ENCODE measurements at regions not wholly inside any gene's neighbourhood (a gene's known extent, or its start where the extent isn't known, plus 50 kb on each side); places are given as distances from the start of the nearest gene placed in this dataset.

GRCh38 chr1:34688006-34688741 is 66.7 kb upstream of the GJB5 start:
- no peak overlapping the region for H3K4me3 Mint-ChIP-seq
- WGBS (ENCODE audit: extremely low coverage, insufficient read length, low lambda C conversion rate), result no CpG with 5 or more reads among the region's 7 CpGs
- Histone ChIP-seq H3K23ac (ENCODE audit: insufficient read length, low read depth, low read length) (no peak overlapping the region), H3K27ac (ENCODE audit: insufficient read length, low read depth, low read length) (no peak overlapping the region), H3K23me2 (ENCODE audit: insufficient read length, low read depth, low read length, poor library complexity, severe bottlenecking) (no peaks in the 10 kb centered on the region), H2BK5ac (ENCODE audit: insufficient read length, low read length) (no peak overlapping the region), H3T11ph (ENCODE audit: low read length) (no peak overlapping the region), H3K14ac (ENCODE audit: insufficient read depth, low read length) (no peak overlapping the region), H2BK20ac (ENCODE audit: low read depth, low read length, poor library complexity, severe bottlenecking) (no peak overlapping the region), H3K9ac (ENCODE audit: extremely low read depth, insufficient read length, low read length) (no peak overlapping the region), H3K4me1 (ENCODE audit: insufficient read depth, low read length) (no peaks in the 10 kb centered on the region; the same call in 1 of the 2 replicates), H2BK120ac (ENCODE audit: low read depth, low read length, poor library complexity, severe bottlenecking) (no peak overlapping the region), H2BK12ac (ENCODE audit: insufficient read length, low read depth, low read length) (no peak overlapping the region), H3K79me1 (ENCODE audit: insufficient read depth, low read depth, low read length, poor library complexity, severe bottlenecking) (no peaks in the 10 kb centered on the region), H3K79me2 (ENCODE audit: insufficient read depth, low read length) (no peaks in the 10 kb centered on the region), H3K9me3 (ENCODE audit: control insufficient read depth, low read depth, low read length) (no peaks in the 10 kb centered on the region), H3K56ac (ENCODE audit: insufficient read length, low read depth, low read length) (no peak overlapping the region), H3K18ac (ENCODE audit: insufficient read length, low read depth, low read length) (no peak overlapping the region), H2AK5ac (ENCODE audit: insufficient read length, low read length) (no peak overlapping the region), H3K4me2 (ENCODE audit: insufficient read depth, insufficient read length, low read length) (no peak overlapping the region), H4K5ac (ENCODE audit: insufficient read length, low read depth, low read length) (no peak overlapping the region), H4K8ac (replicated peaks; ENCODE audit: insufficient read length, low read depth, low read length) (no peak overlapping the region), H4K20me1 (ENCODE audit: control insufficient read depth, insufficient read depth, insufficient read length) (no peaks in the 10 kb centered on the region), H3K27me3 (ENCODE audit: insufficient read depth, low read length) (no peaks in the 10 kb centered on the region), H4K91ac (ENCODE audit: insufficient read length, low read depth, low read length) (no peak overlapping the region), H2AFZ (ENCODE audit: low read length) (no peak overlapping the region), H3K4ac (ENCODE audit: low read depth, low read length) (no peak overlapping the region), H2BK15ac (ENCODE audit: low read depth, low read length) (no peak overlapping the region)
- H3K27ac Mint-ChIP-seq, result no peak overlapping the region
- H3K27me3 Mint-ChIP-seq (ENCODE audit: low read depth), result peaks cover 10% of the 10 kb centered on the region
- peaks cover 2 to 4% of the 10 kb centered on the region in 2 experiments; a peak in 2 of 5 replicates for H3K9me3 Mint-ChIP-seq
- no peak for DNase-seq
- TF ChIP-seq CTCF (conservative IDR thresholded peaks at IDR 0.05), result no peak
- no peaks in the 10 kb centered on the region for H3K36me3 Mint-ChIP-seq (ENCODE audit: insufficient read depth in 1 of 3, low read depth in 3 of 3)
- H3K4me1 Mint-ChIP-seq, result peaks cover 13 to 19% of the 10 kb centered on the region in 2 experiments

Data from H9 (cell line).